ENCODE measurements at regions not wholly inside any gene's neighbourhood (a gene's known extent, or its start where the extent isn't known, plus 50 kb on each side); places are given as distances from the start of the nearest gene placed in this dataset.
A peak's percentile ranks its signal among the peaks of the same experiment; 100 is the strongest.
"Not testable (repeated sequence)": the region's sequence is repeated elsewhere in the genome, so short reads cannot be mapped to it uniquely, and the experiment has no call there.

GRCh38 chr7:106345421-106346166 lies 60.8 kb upstream of the NAMPT start:
- peak overlapping the region; percentile 75 for H3K4me3 Mint-ChIP-seq
- ATAC-seq (peak; percentile 71 to 78), DNase-seq (peak; percentile 19)
- H3K27me3 Mint-ChIP-seq (ENCODE audit: low read depth): no peaks in the 10 kb centered on the region
- peaks cover 15% of the 10 kb centered on the region for H3K36me3 Mint-ChIP-seq (ENCODE audit: insufficient read depth)
- peaks cover 57% of the 10 kb centered on the region for H3K4me1 Mint-ChIP-seq (ENCODE audit: low read depth)
- H3K9me3 Mint-ChIP-seq: peaks cover 47% of the 10 kb centered on the region

GRCh38 chr7:106344861-106345260 lies 60.1 kb upstream of the NAMPT start:
- peak overlapping the region; percentile 36 for H3K4me3 Mint-ChIP-seq
- H3K4me1 Mint-ChIP-seq (ENCODE audit: low read depth): peaks cover 57% of the 10 kb centered on the region

GRCh38 chr7:106344211-106344610 lies 59.4 kb upstream of the NAMPT start:
- no peaks in the 10 kb centered on the region for H3K27me3 Mint-ChIP-seq (ENCODE audit: low read depth)
- H3K36me3 Mint-ChIP-seq (ENCODE audit: insufficient read depth): peaks cover 15% of the 10 kb centered on the region

More at GRCh38 chr7:106344861-106345260, 60.1 kb upstream of the NAMPT start:
- Mint-ChIP-seq H3K36me3 (ENCODE audit: insufficient read depth) (peaks cover 15% of the 10 kb centered on the region), H3K27me3 (ENCODE audit: low read depth) (no peaks in the 10 kb centered on the region), H3K9me3 (peaks cover 50% of the 10 kb centered on the region)
- DNase-seq (no peak), ATAC-seq (no peak)

GRCh38 chr7:106342049-106342448 lies 57.3 kb upstream of the NAMPT start:
- peaks cover 12% of the 10 kb centered on the region for H3K36me3 Mint-ChIP-seq (ENCODE audit: insufficient read depth)
- DNase-seq: not testable (repeated sequence)
- peaks cover 40% of the 10 kb centered on the region for H3K4me1 Mint-ChIP-seq (ENCODE audit: low read depth)

More at GRCh38 chr7:106344211-106344610, 59.4 kb upstream of the NAMPT start:
- Mint-ChIP-seq H3K4me1 (ENCODE audit: low read depth) (peaks cover 55% of the 10 kb centered on the region), H3K9me3 (peaks cover 46% of the 10 kb centered on the region), H3K4me3 (no peak overlapping the region)
- ATAC-seq (no peak), DNase-seq (no peak)

GRCh38 chr7:106340247-106340596 lies 55.4 kb upstream of the NAMPT start:
- Mint-ChIP-seq H3K4me1 (ENCODE audit: low read depth) (peaks cover 24% of the 10 kb centered on the region), H3K9me3 (peaks cover 34% of the 10 kb centered on the region), H3K36me3 (ENCODE audit: insufficient read depth) (peaks cover 12% of the 10 kb centered on the region)
- not testable (repeated sequence) for H3K27me3 Mint-ChIP-seq (ENCODE audit: low read depth); ATAC-seq; DNase-seq; H3K4me3 Mint-ChIP-seq

More at GRCh38 chr7:106342049-106342448, 57.3 kb upstream of the NAMPT start:
- not testable (repeated sequence) for ATAC-seq; H3K4me3 Mint-ChIP-seq; H3K27me3 Mint-ChIP-seq (ENCODE audit: low read depth)
- H3K9me3 Mint-ChIP-seq: peaks cover 34% of the 10 kb centered on the region

- peaks cover 19% of the 10 kb centered on the region for H3K4me1 Mint-ChIP-seq (ENCODE audit: low read depth)
- ATAC-seq: peak; percentile 25 to 60
- H3K27me3 Mint-ChIP-seq (ENCODE audit: low read depth): peaks cover 3% of the 10 kb centered on the region
- H3K9me3 Mint-ChIP-seq: peaks cover 29% of the 10 kb centered on the region
- DNase-seq: no peak
- peaks cover 9% of the 10 kb centered on the region for H3K36me3 Mint-ChIP-seq (ENCODE audit: insufficient read depth)
- no peak overlapping the region for H3K4me3 Mint-ChIP-seq
Measured at GRCh38 chr7:106339513-106340246, 54.9 kb upstream of the NAMPT start.

- no peak overlapping the region for H3K4me3 Mint-ChIP-seq
- ATAC-seq (no peak), DNase-seq (no peak)
- H3K9me3 Mint-ChIP-seq: peaks cover 21% of the 10 kb centered on the region
- H3K36me3 Mint-ChIP-seq (ENCODE audit: insufficient read depth): peaks cover 7% of the 10 kb centered on the region
- peaks cover 4% of the 10 kb centered on the region for H3K27me3 Mint-ChIP-seq (ENCODE audit: low read depth)
- H3K4me1 Mint-ChIP-seq (ENCODE audit: low read depth): peaks cover 2% of the 10 kb centered on the region
Measured at GRCh38 chr7:106337754-106338153, 53.0 kb upstream of the NAMPT start.

- Mint-ChIP-seq H3K4me1 (ENCODE audit: low read depth) (no peaks in the 10 kb centered on the region), H3K27me3 (ENCODE audit: low read depth) (peaks cover 7% of the 10 kb centered on the region), H3K4me3 (no peak overlapping the region), H3K9me3 (peaks cover 10% of the 10 kb centered on the region), H3K36me3 (ENCODE audit: insufficient read depth) (no peaks in the 10 kb centered on the region)
- DNase-seq (no peak), ATAC-seq (no peak)
Measured at GRCh38 chr7:106335814-106336213, 51.0 kb upstream of the NAMPT start.
